GM18511 (cell line): ENCODE measurements at regions not wholly inside any gene's neighbourhood (a gene's known extent, or its start where the extent isn't known, plus 50 kb on each side); places are given as distances from the start of the nearest gene placed in this dataset.

ENCODE experiments used
- ATAC-seq: cut with Tn5 transposase; IDR thresholded peaks from one replicate; pipeline ENCODE4 v1.9.1; 2021; ENCODE audit warnings: mild to moderate bottlenecking, moderate library complexity; ENCODE audit not compliant: unreplicated experiment

- no peak for ATAC-seq
Observed at GRCh38 chr5:98989727-98990126, 60.9 kb upstream of the CHD1 start.

GRCh38 chr5:98986587-98986986 lies 57.8 kb upstream of the CHD1 start:
- ATAC-seq = no peak

- ATAC-seq = no peak
Observed at GRCh38 chr5:98982880-98983279, 54.1 kb upstream of the CHD1 start.
